H9 (cell line): ENCODE measurements at regions not wholly inside any gene's neighbourhood (a gene's known extent, or its start where the extent isn't known, plus 50 kb on each side); places are given as distances from the start of the nearest gene placed in this dataset.

Experiments
- DNase-seq: peaks from one replicate; pipeline ENCODE4 v3.0.0-alpha.2; 2017
- H2AFZ ChIP-seq: one replicate; pipeline ENCODE4 v1.6.1; 2013; ENCODE audit warnings: mild to moderate bottlenecking, low read length, control low read depth, moderate library complexity
- H2AK5ac ChIP-seq: 2 replicates; pipeline ENCODE4 v1.6.1; 2013; ENCODE audit warnings: low read length, control low read depth, mixed read lengths; ENCODE audit not compliant: insufficient read length
- H2BK120ac ChIP-seq: one replicate; pipeline ENCODE4 v1.6.1; 2013; ENCODE audit warnings: low read depth, mild to moderate bottlenecking, low read length, control low read depth, inconsistent platforms; ENCODE audit not compliant: poor library complexity, severe bottlenecking
- H2BK12ac ChIP-seq: 2 replicates; pipeline ENCODE4 v1.6.1; 2013; ENCODE audit warnings: low read length, control low read depth, mixed read lengths, low read depth; ENCODE audit not compliant: insufficient read length
- H2BK15ac ChIP-seq: 2 replicates; pipeline ENCODE4 v1.6.1; 2013; ENCODE audit warnings: low read depth, low read length, control low read depth
- H2BK20ac ChIP-seq: one replicate; pipeline ENCODE4 v1.6.1; 2013; ENCODE audit warnings: low read depth, mild to moderate bottlenecking, low read length, control low read depth, inconsistent platforms; ENCODE audit not compliant: poor library complexity, severe bottlenecking
- H2BK5ac ChIP-seq: 2 replicates; pipeline ENCODE4 v1.6.1; 2013; ENCODE audit warnings: low read length, control low read depth, mixed read lengths; ENCODE audit not compliant: insufficient read length
- H3K14ac ChIP-seq: 2 replicates; pipeline ENCODE4 v1.6.1; 2013; ENCODE audit warnings: low read length, control low read depth; ENCODE audit not compliant: insufficient read depth
- H3K18ac ChIP-seq: 2 replicates; pipeline ENCODE4 v1.6.1; 2013; ENCODE audit warnings: low read depth, mild to moderate bottlenecking, mixed read lengths, low read length, control low read depth; ENCODE audit not compliant: insufficient read length
- H3K23ac ChIP-seq: 2 replicates; pipeline ENCODE4 v1.6.1; 2013; ENCODE audit warnings: low read length, control low read depth, mixed read lengths, low read depth; ENCODE audit not compliant: insufficient read length
- H3K23me2 ChIP-seq: 2 replicates; pipeline ENCODE4 v1.6.1; 2013; ENCODE audit warnings: low read depth, mild to moderate bottlenecking, mixed read lengths, low read length, control low read depth; ENCODE audit not compliant: insufficient read length, poor library complexity, severe bottlenecking
- H3K27ac ChIP-seq: 2 replicates; pipeline ENCODE4 v1.5.1; 2013; ENCODE audit warnings: low read length, control low read depth, mixed read lengths, low read depth; ENCODE audit not compliant: insufficient read length
- H3K27me3 ChIP-seq: 2 replicates; pipeline ENCODE4 v1.6.1; 2013; ENCODE audit warnings: low read length, control low read depth, inconsistent platforms; ENCODE audit not compliant: insufficient read depth
- H3K4ac ChIP-seq: 2 replicates; pipeline ENCODE4 v1.6.1; 2013; ENCODE audit warnings: low read depth, mild to moderate bottlenecking, control low read depth, inconsistent platforms, low read length, moderate library complexity
- H3K4me1 ChIP-seq: 2 replicates; pipeline ENCODE4 v1.6.1; 2013; ENCODE audit warnings: low read length, control low read depth, inconsistent platforms; ENCODE audit not compliant: insufficient read depth
- H3K4me2 ChIP-seq: 2 replicates; pipeline ENCODE4 v1.6.1; 2013; ENCODE audit warnings: low read length, control low read depth, mixed read lengths; ENCODE audit not compliant: insufficient read length, insufficient read depth
- H3K56ac ChIP-seq: 2 replicates; pipeline ENCODE4 v1.6.1; 2013; ENCODE audit warnings: low read depth, mild to moderate bottlenecking, mixed read lengths, low read length, control low read depth; ENCODE audit not compliant: insufficient read length
- H3K79me1 ChIP-seq: 2 replicates; pipeline ENCODE4 v1.6.1; 2013; ENCODE audit warnings: low read depth, mild to moderate bottlenecking, moderate library complexity, low read length, control low read depth, inconsistent platforms; ENCODE audit not compliant: insufficient read depth, poor library complexity, severe bottlenecking
- H3K79me2 ChIP-seq: 2 replicates; pipeline ENCODE4 v1.6.1; 2013; ENCODE audit warnings: low read length, control low read depth, inconsistent platforms; ENCODE audit not compliant: insufficient read depth
- H3K9ac ChIP-seq: 2 replicates; pipeline ENCODE4 v1.6.1; 2013; ENCODE audit warnings: low read length, control low read depth, mixed read lengths; ENCODE audit not compliant: insufficient read length; ENCODE audit errors: extremely low read depth
- H3K9me3 ChIP-seq: one replicate; pipeline ENCODE4 v1.6.1; 2013; ENCODE audit warnings: low read depth, low read length, inconsistent platforms; ENCODE audit not compliant: control insufficient read depth
- H3T11ph ChIP-seq: one replicate; pipeline ENCODE4 v1.6.1; 2013; ENCODE audit warnings: mild to moderate bottlenecking, low read length, control low read depth, inconsistent platforms
- H4K20me1 ChIP-seq: one replicate; pipeline ENCODE4 v1.6.1; 2013; ENCODE audit not compliant: control insufficient read depth, insufficient read length, insufficient read depth
- H4K5ac ChIP-seq: 2 replicates; pipeline ENCODE4 v1.6.1; 2013; ENCODE audit warnings: low read depth, mild to moderate bottlenecking, mixed read lengths, low read length, control low read depth; ENCODE audit not compliant: insufficient read length
- H4K8ac ChIP-seq: replicated peaks from 2 replicates; pipeline ENCODE4 v1.6.1; 2013; ENCODE audit warnings: low read length, control low read depth, mixed read lengths, low read depth; ENCODE audit not compliant: insufficient read length
- H4K91ac ChIP-seq: 2 replicates; pipeline ENCODE4 v1.6.1; 2013; ENCODE audit warnings: low read depth, mild to moderate bottlenecking, moderate library complexity, mixed read lengths, low read length, control low read depth; ENCODE audit not compliant: insufficient read length
- H3K27ac Mint-ChIP-seq, 3 experiments: 2 replicates in 2 of 3; 3 replicates in 1 of 3; pipeline ENCODE4 v1.8.0; 2020 to 2021; ENCODE audit warnings: mixed read lengths in 3 of 3, mild to moderate bottlenecking in 1 of 3, moderate library complexity in 1 of 3
- H3K27me3 Mint-ChIP-seq: 2 replicates; pipeline ENCODE4 v1.8.0; 2021; ENCODE audit warnings: low read depth, mild to moderate bottlenecking, moderate library complexity, mixed read lengths
- H3K36me3 Mint-ChIP-seq, 3 experiments: 2 replicates in 2 of 3; 3 replicates in 1 of 3; pipeline ENCODE4 v1.8.0; 2020 to 2021; ENCODE audit warnings: low read depth in 3 of 3, mixed read lengths in 3 of 3; ENCODE audit not compliant: insufficient read depth in 1 of 3
- H3K4me1 Mint-ChIP-seq, 2 experiments: 2 replicates each; pipeline ENCODE4 v1.8.0; 2020; ENCODE audit warnings: mixed read lengths in 2 of 2
- H3K4me3 Mint-ChIP-seq, 2 experiments: 2 replicates in 1 of 2; 3 replicates in 1 of 2; pipeline ENCODE4 v1.8.0; 2020 to 2021; ENCODE audit warnings: mild to moderate bottlenecking in 2 of 2, mixed read lengths in 2 of 2, moderate library complexity in 1 of 2
- H3K9me3 Mint-ChIP-seq, 2 experiments: 2 replicates in 1 of 2; 3 replicates in 1 of 2; pipeline ENCODE4 v1.8.0; 2020; ENCODE audit warnings: mild to moderate bottlenecking in 2 of 2, mixed read lengths in 2 of 2, moderate library complexity in 1 of 2
- CTCF ChIP-seq: fragments of 200-600 bp; sonication (generic); conservative IDR thresholded peaks from 3 replicates; pipeline ENCODE4 v1.8.0; 2021; ENCODE audit warnings: antibody characterized with exemption, mild to moderate bottlenecking
- WGBS: extraction: QIAGEN DNeasy Blood & Tissue Kit; methylation state at CpG from one replicate; pipeline ENCODE4 v1.1.7; 2013; ENCODE audit warnings: missing lambda C conversion rate, low lambda C conversion rate, mixed read lengths; ENCODE audit not compliant: insufficient read length; ENCODE audit errors: extremely low coverage; 5-methylcytosine and 5-hydroxymethylcytosine counted together

GRCh38 chr4:112085156-112086035 is 59.9 kb upstream of the FAM241A start:
- Mint-ChIP-seq H3K4me3 (no peak overlapping the region), H3K9me3 (no peaks in the 10 kb centered on the region), H3K36me3 (no peaks in the 10 kb centered on the region; a peak in 1 of 7 replicates), H3K27me3 (peaks cover 2% of the 10 kb centered on the region), H3K27ac (no peak overlapping the region), H3K4me1 (peaks cover 16 to 17% of the 10 kb centered on the region in 2 experiments)
- Histone ChIP-seq H3K4me2 (no peak overlapping the region), H2AK5ac (no peak overlapping the region), H3K9ac (no peak overlapping the region), H4K8ac (no peak overlapping the region), H2BK5ac (no peak overlapping the region), H4K5ac (no peak overlapping the region), H3K23ac (no peak overlapping the region), H3K79me2 (no peaks in the 10 kb centered on the region), H2AFZ (no peak overlapping the region), H4K91ac (no peak overlapping the region), H2BK120ac (no peak overlapping the region), H2BK15ac (no peak overlapping the region), H2BK12ac (no peak overlapping the region), H3K56ac (no peak overlapping the region), H3K27me3 (no peaks in the 10 kb centered on the region), H3K18ac (no peak overlapping the region), H3K14ac (no peak overlapping the region), H3T11ph (no peak overlapping the region), H3K27ac (no peak overlapping the region), H3K9me3 (no peaks in the 10 kb centered on the region), H2BK20ac (no peak overlapping the region), H3K4ac (no peak overlapping the region), H3K4me1 (no peaks in the 10 kb centered on the region; the same call in 1 of the 2 replicates), H3K79me1 (no peaks in the 10 kb centered on the region), H3K23me2 (no peaks in the 10 kb centered on the region), H4K20me1 (no peaks in the 10 kb centered on the region)
- no CpG with 5 or more reads among the region's 6 CpGs for WGBS
- no peak for TF ChIP-seq CTCF
- no peak for DNase-seq
